ENCODE measurements at regions not wholly inside any gene's neighbourhood (a gene's known extent, or its start where the extent isn't known, plus 50 kb on each side); places are given as distances from the start of the nearest gene placed in this dataset.
A peak's percentile ranks its signal among the peaks of the same experiment; 100 is the strongest.
"Not testable (repeated sequence)": the region's sequence is repeated elsewhere in the genome, so short reads cannot be mapped to it uniquely, and the experiment has no call there.

- DNase-seq, result peak; percentile 34
These were observed 156.3 kb upstream of the PZP start for GRCh38 chr12:9364224-9365176.

- no peak for DNase-seq
These were observed 154.9 kb upstream of the PZP start for GRCh38 chr12:9363145-9363544.

- DNase-seq, result no peak
These were observed 153.7 kb upstream of the PZP start for GRCh38 chr12:9361879-9362326.

- not testable (repeated sequence) for DNase-seq
These were observed 146.0 kb upstream of the PZP start for GRCh38 chr12:9354009-9354754.

- DNase-seq, result no peak
These were observed 142.9 kb upstream of the PZP start for GRCh38 chr12:9351136-9351535.

- no peak for DNase-seq
These were observed 142.0 kb upstream of the PZP start for GRCh38 chr12:9349888-9350885.

GRCh38 chr12:9348906-9349518, 140.8 kb upstream of the PZP start:
- no peak for DNase-seq

GRCh38 chr12:9347328-9348127, 139.3 kb upstream of the PZP start:
- no peak for DNase-seq

- no peak for DNase-seq
These were observed 138.7 kb upstream of the PZP start for GRCh38 chr12:9346866-9347327.

GRCh38 chr12:9345171-9345570, 137.0 kb upstream of the PZP start:
- DNase-seq, result no peak

- no peak for DNase-seq
These were observed 136.3 kb upstream of the PZP start for GRCh38 chr12:9344541-9344940.

GRCh38 chr12:9343731-9344130, 135.5 kb upstream of the PZP start:
- no peak for DNase-seq

GRCh38 chr12:9342614-9343353, 134.6 kb upstream of the PZP start:
- DNase-seq, result no peak

GRCh38 chr12:9341260-9341585, 133.0 kb upstream of the PZP start:
- DNase-seq, result no peak

- no peak for DNase-seq
These were observed 132.4 kb upstream of the PZP start for GRCh38 chr12:9340422-9341259.

GRCh38 chr12:9337656-9338055, 129.5 kb upstream of the PZP start:
- no peak for DNase-seq

- DNase-seq, result not testable (repeated sequence)
These were observed 128.3 kb upstream of the PZP start for GRCh38 chr12:9336375-9337011.

GRCh38 chr12:9335867-9336266, 127.7 kb upstream of the PZP start:
- no peak for DNase-seq

GRCh38 chr12:9334964-9335363, 126.8 kb upstream of the PZP start:
- DNase-seq, result no peak
